NCI-H2227 (cell line): ENCODE measurements at regions not wholly inside any gene's neighbourhood (a gene's known extent, or its start where the extent isn't known, plus 50 kb on each side); places are given as distances from the start of the nearest gene placed in this dataset.

Source experiments
- DNase-seq: peaks from one replicate; lab custom pipeline; 2025; ENCODE audit not compliant: unreplicated experiment; lab: John Stamatoyannopoulos, UW

GRCh38 chr9:23934291-23934906 lies 108.4 kb upstream of the ELAVL2 start:
- DNase-seq, result no peak

GRCh38 chr9:23933348-23933747 lies 107.3 kb upstream of the ELAVL2 start:
- no peak for DNase-seq

- no peak for DNase-seq
Measured at GRCh38 chr9:23926368-23926767, 100.3 kb upstream of the ELAVL2 start.

GRCh38 chr9:23914431-23915003 lies 88.5 kb upstream of the ELAVL2 start:
- DNase-seq, result no peak

- DNase-seq, result no peak
Measured at GRCh38 chr9:23907343-23907742, 81.3 kb upstream of the ELAVL2 start.

- no peak for DNase-seq
Measured at GRCh38 chr9:23887781-23888180, 61.7 kb upstream of the ELAVL2 start.
